SK-N-SH (cell line): ENCODE measurements at regions not wholly inside any gene's neighbourhood (a gene's known extent, or its start where the extent isn't known, plus 50 kb on each side); places are given as distances from the start of the nearest gene placed in this dataset.

Experiments used
- CTCF ChIA-PET: fragments of 300-600, 350-600 bp; formaldehyde crosslinking; extraction: SDS; loops from one replicate; lab custom pipeline; 2021; lab: Yijun Ruan, JAX
- POLR2A ChIA-PET: fragments of 350-600 bp; sonication (Branson Sonifier 250); formaldehyde crosslinking; extraction: SDS; loops from one replicate; lab custom pipeline; 2020; ENCODE audit warnings: antibody characterized with exemption, inconsistent platforms; lab: Yijun Ruan, JAX
- DNase-seq: peaks from one replicate; pipeline ENCODE4 v3.0.0; 2012
- H2AFZ ChIP-seq: fragments of 200-600 bp; sonication (generic); 2 replicates; pipeline ENCODE4 v1.8.1; 2016; ENCODE audit warnings: antibody characterized with exemption, mild to moderate bottlenecking, low read depth
- H3F3A ChIP-seq: fragments of 200-600 bp; sonication (generic); replicated peaks from 2 replicates; pipeline ENCODE3; 2016; ENCODE audit warnings: antibody characterized with exemption, mild to moderate bottlenecking; ENCODE audit not compliant: insufficient read depth
- H3K27ac ChIP-seq, 2 experiments: fragments of 200-500 bp in 1 of 2; fragments of 200-600 bp in 1 of 2; sonication (Bioruptor generic) in 1 of 2; sonication (generic), shearing (Covaris generic) in 1 of 2; 2 replicates each; pipeline versions ENCODE4 v1.5.1 to v1.6.1; 2014 to 2016; ENCODE audit warnings: low read depth in 2 of 2, inconsistent platforms in 1 of 2, low read length in 1 of 2, mild to moderate bottlenecking in 1 of 2, mixed read lengths in 1 of 2
- H3K27me3 ChIP-seq: fragments of 200-600 bp; sonication (generic), shearing (Covaris generic); 2 replicates; pipeline ENCODE4 v1.6.1; 2016; ENCODE audit warnings: mixed run types; ENCODE audit not compliant: insufficient read depth
- H3K36me3 ChIP-seq, 2 experiments: fragments of 200-500 bp in 1 of 2; fragments of 200-600 bp in 1 of 2; sonication (Bioruptor generic) in 1 of 2; sonication (generic) in 1 of 2; replicated peaks in 1 of 2; 2 replicates each; pipeline versions ENCODE3 to v1.5.1; 2014 to 2016; ENCODE audit warnings: low read length in 1 of 2, mild to moderate bottlenecking in 1 of 2; ENCODE audit not compliant: insufficient read depth in 2 of 2, control insufficient read depth in 1 of 2
- H3K4me1 ChIP-seq, 2 experiments: fragments of 200-500 bp in 1 of 2; fragments of 200-600 bp in 1 of 2; sonication (Bioruptor generic) in 1 of 2; sonication (generic), shearing (Covaris generic) in 1 of 2; 2 replicates each; pipeline versions ENCODE4 v1.5.1 to v1.6.1; 2014 to 2016; ENCODE audit warnings: low read depth in 1 of 2, low read length in 1 of 2, mixed run types in 1 of 2; ENCODE audit not compliant: insufficient read depth in 2 of 2, control insufficient read depth in 1 of 2
- H3K4me2 ChIP-seq: fragments of 200-600 bp; sonication (generic), shearing (Covaris generic); 2 replicates; pipeline ENCODE4 v1.6.1; 2017; ENCODE audit warnings: mixed run types
- H3K4me3 ChIP-seq, 2 experiments: fragments of 200-500 bp in 1 of 2; fragments of 200-600 bp in 1 of 2; sonication (Bioruptor generic) in 1 of 2; sonication (generic), shearing (Covaris generic) in 1 of 2; 2 replicates each; pipeline versions ENCODE4 v1.5.1 to v1.8.1; 2014 to 2016; ENCODE audit warnings: low read depth in 2 of 2, inconsistent platforms in 1 of 2, low read length in 1 of 2, mild to moderate bottlenecking in 1 of 2, mixed read lengths in 1 of 2, moderate library complexity in 1 of 2
- H3K79me2 ChIP-seq: fragments of 200-600 bp; sonication (generic); 2 replicates; pipeline ENCODE4 v1.8.1; 2017; ENCODE audit warnings: mild to moderate bottlenecking; ENCODE audit not compliant: insufficient read depth
- H3K9ac ChIP-seq: fragments of 200-600 bp; sonication (generic); 2 replicates; pipeline ENCODE4 v1.6.1; 2017; ENCODE audit warnings: mixed run types
- H3K9me2 ChIP-seq: fragments of 200-600 bp; sonication (generic); 2 replicates; pipeline ENCODE4 v1.6.1; 2017; ENCODE audit warnings: mixed run types
- H3K9me3 ChIP-seq: fragments of 200-600 bp; sonication (generic); 2 replicates; pipeline ENCODE4 v1.6.1; 2017; ENCODE audit warnings: mixed run types, mild to moderate bottlenecking, moderate library complexity
- H4K20me1 ChIP-seq: fragments of 200-600 bp; sonication (generic); 2 replicates; pipeline ENCODE4 v1.6.1; 2017; ENCODE audit warnings: mild to moderate bottlenecking, mixed run types; ENCODE audit not compliant: insufficient read depth
- CHD2 ChIP-seq: fragments of 150-350 bp; IDR thresholded peaks from 2 replicates; pipeline ENCODE4 v1.6.1; 2018; ENCODE audit warnings: low read length; ENCODE audit not compliant: partially characterized antibody
- EP300 ChIP-seq, 2 experiments: IDR thresholded peaks; 2 replicates each; pipeline versions ENCODE4 v1.4.0 to v1.6.1; 2012; ENCODE audit warnings: borderline replicate concordance in 1 of 2, low read depth in 1 of 2, low read length in 1 of 2
- EZH2phosphoT487 ChIP-seq: fragments of 200-600 bp; sonication (generic); IDR thresholded peaks from 2 replicates; pipeline ENCODE4 v1.6.1; 2017; ENCODE audit warnings: low read depth, mixed run types, mild to moderate bottlenecking, antibody characterized with exemption, moderate library complexity, borderline replicate concordance
- FOXJ3 ChIP-seq: sonication (generic); formaldehyde crosslinking; IDR thresholded peaks from 2 replicates; pipeline ENCODE4 v1.5.1; 2020; ENCODE audit warnings: mild to moderate bottlenecking, missing genetic modification reagents
- GABPA ChIP-seq: IDR thresholded peaks from 2 replicates; pipeline ENCODE4 v1.4.0; 2012; ENCODE audit warnings: low read depth, mild to moderate bottlenecking
- IRF3 ChIP-seq: fragments of 150-350 bp; IDR thresholded peaks from 2 replicates; pipeline ENCODE4 v1.6.1; 2016; ENCODE audit warnings: mild to moderate bottlenecking, low read depth, low read length
- MXI1 ChIP-seq: IDR thresholded peaks from 2 replicates; pipeline ENCODE4 v1.6.1; 2012; ENCODE audit warnings: mild to moderate bottlenecking, low read depth, low read length, improper control_type of control experiment
- NFIC ChIP-seq: IDR thresholded peaks from 2 replicates; pipeline ENCODE4 v1.4.0; 2012; ENCODE audit warnings: borderline replicate concordance
- RXRA ChIP-seq: IDR thresholded peaks from 2 replicates; pipeline ENCODE4 v1.4.0; 2012; ENCODE audit warnings: low read depth, mild to moderate bottlenecking, borderline replicate concordance
- SIN3A ChIP-seq: IDR thresholded peaks from 2 replicates; pipeline ENCODE4 v1.6.1; 2012; ENCODE audit warnings: low read depth, mild to moderate bottlenecking, low read length, moderate library complexity, borderline replicate concordance
- TEAD4 ChIP-seq: IDR thresholded peaks from 2 replicates; pipeline ENCODE4 v1.4.0; 2012; ENCODE audit warnings: mild to moderate bottlenecking, borderline replicate concordance; ENCODE audit not compliant: insufficient read depth
- USF1 ChIP-seq: IDR thresholded peaks from 2 replicates; pipeline ENCODE4 v1.4.0; 2012; ENCODE audit warnings: low read depth, borderline replicate concordance
- YY1 ChIP-seq: IDR thresholded peaks from 2 replicates; pipeline ENCODE4 v1.4.0; 2012; ENCODE audit warnings: low read depth, mild to moderate bottlenecking
- ZBTB33 ChIP-seq: IDR thresholded peaks from 2 replicates; pipeline ENCODE4 v1.4.0; 2012; ENCODE audit warnings: low read depth, borderline replicate concordance
- TF ChIP-seq, protein P1 (sequence below): IDR thresholded peaks from 2 replicates; pipeline ENCODE4; 2012
- TF ChIP-seq, protein P2 (sequence below): IDR thresholded peaks from 2 replicates; pipeline ENCODE4 v1.4.0; 2012; ENCODE audit warnings: low read depth
- TF ChIP-seq, protein P3 (sequence below): IDR thresholded peaks from 2 replicates; pipeline ENCODE4 v1.6.1; 2012; ENCODE audit warnings: mild to moderate bottlenecking, low read depth, low read length, moderate library complexity

DNA sequence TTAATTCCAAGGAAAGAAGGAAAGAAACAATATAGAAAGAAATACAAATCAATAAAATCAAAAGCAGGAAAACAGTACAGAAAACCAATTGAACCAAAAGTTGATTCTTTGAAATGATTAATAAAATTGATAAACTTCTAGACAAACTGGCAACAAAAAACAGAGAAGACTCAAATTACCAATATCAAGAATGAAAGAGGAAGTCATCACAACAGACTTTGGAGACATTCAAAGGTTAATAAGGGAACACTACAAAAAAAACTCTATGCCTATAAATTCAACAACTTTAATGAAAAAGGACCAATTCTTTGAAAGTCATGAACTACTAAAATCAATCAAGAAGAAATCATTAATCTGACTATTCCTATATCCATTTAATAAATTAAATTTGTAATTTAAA lies 329.3 kb upstream of the NR5A2 start:
- ChIA-PET POLR2A (no interaction called here), CTCF (interaction anchor here (2.1 kb wide), 1 partner anchor 13 kb away, joined by 8 read pairs; no protein-coding TSS in a partner anchor)
- Histone ChIP-seq H3K4me2 (no peak overlapping the region), H3K36me3 (no peaks in the 10 kb centered on the region), H3K9me2 (no peaks in the 10 kb centered on the region), H3F3A (no peaks in the 10 kb centered on the region), H3K9ac (no peak overlapping the region), H3K27me3 (no peaks in the 10 kb centered on the region), H3K27ac (no peak overlapping the region), H2AFZ (no peak overlapping the region), H3K4me1 (no peaks in the 10 kb centered on the region), H4K20me1 (no peaks in the 10 kb centered on the region), H3K4me3 (no peak overlapping the region), H3K9me3 (no peaks in the 10 kb centered on the region), H3K79me2 (no peaks in the 10 kb centered on the region)
- DNase-seq, result no peak
- TF ChIP-seq EP300 (IDR thresholded peaks at IDR 0.05; ENCODE audit: borderline replicate concordance in 1 of 2, low read depth in 1 of 2, low read length in 1 of 2) (no peak), CHD2 (no peak), EZH2phosphoT487 (no peak), SIN3A (no peak), TEAD4 (no peak), USF1 (no peak), IRF3 (no peak), MXI1 (no peak), YY1 (no peak), GABPA (no peak), NFIC (no peak), FOXJ3 (CRISPR knock-in tag) (no peak), ZBTB33 (no peak), RXRA (no peak)
- TF ChIP-seq, protein P1, sequence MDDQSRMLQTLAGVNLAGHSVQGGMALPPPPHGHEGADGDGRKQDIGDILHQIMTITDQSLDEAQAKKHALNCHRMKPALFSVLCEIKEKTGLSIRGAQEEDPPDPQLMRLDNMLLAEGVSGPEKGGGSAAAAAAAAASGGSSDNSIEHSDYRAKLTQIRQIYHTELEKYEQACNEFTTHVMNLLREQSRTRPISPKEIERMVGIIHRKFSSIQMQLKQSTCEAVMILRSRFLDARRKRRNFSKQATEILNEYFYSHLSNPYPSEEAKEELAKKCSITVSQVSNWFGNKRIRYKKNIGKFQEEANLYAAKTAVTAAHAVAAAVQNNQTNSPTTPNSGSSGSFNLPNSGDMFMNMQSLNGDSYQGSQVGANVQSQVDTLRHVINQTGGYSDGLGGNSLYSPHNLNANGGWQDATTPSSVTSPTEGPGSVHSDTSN, result no peak
- TF ChIP-seq, protein P2, sequence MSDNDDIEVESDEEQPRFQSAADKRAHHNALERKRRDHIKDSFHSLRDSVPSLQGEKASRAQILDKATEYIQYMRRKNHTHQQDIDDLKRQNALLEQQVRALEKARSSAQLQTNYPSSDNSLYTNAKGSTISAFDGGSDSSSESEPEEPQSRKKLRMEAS, result no peak
- TF ChIP-seq, protein P3, sequence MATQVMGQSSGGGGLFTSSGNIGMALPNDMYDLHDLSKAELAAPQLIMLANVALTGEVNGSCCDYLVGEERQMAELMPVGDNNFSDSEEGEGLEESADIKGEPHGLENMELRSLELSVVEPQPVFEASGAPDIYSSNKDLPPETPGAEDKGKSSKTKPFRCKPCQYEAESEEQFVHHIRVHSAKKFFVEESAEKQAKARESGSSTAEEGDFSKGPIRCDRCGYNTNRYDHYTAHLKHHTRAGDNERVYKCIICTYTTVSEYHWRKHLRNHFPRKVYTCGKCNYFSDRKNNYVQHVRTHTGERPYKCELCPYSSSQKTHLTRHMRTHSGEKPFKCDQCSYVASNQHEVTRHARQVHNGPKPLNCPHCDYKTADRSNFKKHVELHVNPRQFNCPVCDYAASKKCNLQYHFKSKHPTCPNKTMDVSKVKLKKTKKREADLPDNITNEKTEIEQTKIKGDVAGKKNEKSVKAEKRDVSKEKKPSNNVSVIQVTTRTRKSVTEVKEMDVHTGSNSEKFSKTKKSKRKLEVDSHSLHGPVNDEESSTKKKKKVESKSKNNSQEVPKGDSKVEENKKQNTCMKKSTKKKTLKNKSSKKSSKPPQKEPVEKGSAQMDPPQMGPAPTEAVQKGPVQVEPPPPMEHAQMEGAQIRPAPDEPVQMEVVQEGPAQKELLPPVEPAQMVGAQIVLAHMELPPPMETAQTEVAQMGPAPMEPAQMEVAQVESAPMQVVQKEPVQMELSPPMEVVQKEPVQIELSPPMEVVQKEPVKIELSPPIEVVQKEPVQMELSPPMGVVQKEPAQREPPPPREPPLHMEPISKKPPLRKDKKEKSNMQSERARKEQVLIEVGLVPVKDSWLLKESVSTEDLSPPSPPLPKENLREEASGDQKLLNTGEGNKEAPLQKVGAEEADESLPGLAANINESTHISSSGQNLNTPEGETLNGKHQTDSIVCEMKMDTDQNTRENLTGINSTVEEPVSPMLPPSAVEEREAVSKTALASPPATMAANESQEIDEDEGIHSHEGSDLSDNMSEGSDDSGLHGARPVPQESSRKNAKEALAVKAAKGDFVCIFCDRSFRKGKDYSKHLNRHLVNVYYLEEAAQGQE, result no peak
